NCI-H187 (cell line): ENCODE measurements at regions not wholly inside any gene's neighbourhood (a gene's known extent, or its start where the extent isn't known, plus 50 kb on each side); places are given as distances from the start of the nearest gene placed in this dataset.
"Not testable (repeated sequence)": the region's sequence is repeated elsewhere in the genome, so short reads cannot be mapped to it uniquely, and the experiment has no call there.

ENCODE experiments used
- DNase-seq, 2 experiments: peaks; one replicate each; lab custom pipeline; 2025; lab: John Stamatoyannopoulos, UW

GRCh38 chr15:84360902-84361301, 125.3 kb downstream of the GOLGA6L4 start:
- not testable (repeated sequence) for DNase-seq

DNA sequence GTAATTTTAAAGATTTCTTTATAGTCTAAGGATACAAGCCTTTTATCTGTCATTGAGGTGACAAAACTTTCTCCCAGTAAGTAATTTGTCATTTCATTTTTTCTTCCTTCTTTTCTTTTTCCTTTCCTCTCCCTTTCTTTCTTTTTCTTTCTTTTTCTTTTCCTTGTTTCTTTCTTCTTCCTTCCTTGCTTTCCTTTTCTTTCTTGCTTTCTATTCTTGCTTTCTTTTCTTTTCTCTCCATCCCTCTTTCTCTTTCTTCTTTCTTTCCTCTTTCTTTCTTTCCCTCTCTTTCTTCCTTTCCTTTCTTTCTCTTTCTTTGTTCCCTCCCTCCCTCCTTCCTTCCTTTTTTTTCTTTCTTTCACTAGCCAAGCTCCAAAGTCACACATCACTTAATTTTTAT, 148.8 kb downstream of the GOLGA6L4 start:
- not testable (repeated sequence) for DNase-seq

DNA sequence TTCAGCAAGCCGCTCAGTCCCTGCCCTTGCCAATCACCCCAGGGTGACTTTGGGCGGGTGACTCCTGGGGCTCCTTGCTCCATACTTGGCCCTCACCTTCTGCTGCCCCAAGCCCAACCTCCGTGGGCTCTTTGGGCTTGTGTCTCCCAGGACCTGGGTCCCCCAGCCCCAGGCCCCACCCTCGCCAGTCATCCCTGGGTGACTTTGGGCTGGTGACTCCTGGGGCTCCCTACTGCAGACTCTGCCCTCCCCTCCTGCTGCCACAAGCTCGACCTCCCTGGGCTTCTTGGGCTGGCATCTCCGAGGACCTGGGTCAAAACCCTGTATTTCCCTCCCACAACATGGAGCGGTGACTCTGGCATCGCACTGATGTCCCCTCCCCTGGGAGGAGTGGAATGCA, 151.5 kb downstream of the GOLGA6L4 start:
- no peak for DNase-seq

GRCh38 chr15:84388201-84388600, 152.6 kb downstream of the GOLGA6L4 start:
- not testable (repeated sequence) for DNase-seq

DNA sequence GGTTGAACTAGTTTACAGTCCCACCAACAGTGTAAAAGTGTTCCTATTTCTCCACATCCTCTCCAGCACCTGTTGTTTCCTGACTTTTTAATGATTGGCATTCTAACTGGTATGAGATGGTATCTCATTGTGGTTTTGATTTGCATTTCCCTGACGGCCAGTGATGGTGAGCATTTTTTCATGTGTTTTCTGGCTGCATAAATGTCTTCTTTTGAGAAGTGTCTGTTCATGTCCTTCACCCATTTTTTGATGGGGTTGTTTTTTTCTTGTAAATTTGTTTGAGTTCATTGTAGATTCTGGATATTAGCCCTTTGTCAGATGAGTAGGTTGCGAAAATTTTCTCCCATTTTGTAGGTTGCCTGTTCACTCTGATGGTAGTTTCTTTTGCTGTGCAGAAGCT, 153.1 kb downstream of the GOLGA6L4 start:
- not testable (repeated sequence) for DNase-seq

- not testable (repeated sequence) for DNase-seq
Observed at GRCh38 chr15:84390324-84390723, 154.8 kb downstream of the GOLGA6L4 start.

GRCh38 chr15:84391191-84391590, 155.6 kb downstream of the GOLGA6L4 start:
- DNase-seq: no peak

DNA sequence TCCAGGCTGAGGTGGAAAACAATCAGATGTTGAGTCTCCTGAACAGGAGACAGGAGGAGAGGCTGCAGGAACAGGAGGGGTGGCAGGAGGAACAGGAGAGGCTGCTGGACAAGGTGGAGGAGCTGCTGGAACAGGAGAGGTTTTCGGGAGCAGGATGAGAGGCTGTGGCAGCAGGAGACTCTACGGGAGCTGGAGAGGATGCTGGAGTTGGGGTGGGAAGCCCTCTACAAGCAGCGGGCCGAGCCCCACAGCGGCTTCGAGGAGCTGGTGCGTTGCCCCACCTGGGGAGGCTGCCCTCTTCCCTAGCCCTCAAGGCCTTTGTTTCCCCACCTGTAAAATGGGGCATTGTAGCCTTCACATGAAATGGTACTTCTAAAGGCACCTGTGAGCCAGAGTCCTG, 156.4 kb downstream of the GOLGA6L4 start:
- not testable (repeated sequence) for DNase-seq

GRCh38 chr15:84393386-84393936, 157.9 kb downstream of the GOLGA6L4 start:
- peak; percentile 0 to 19 for DNase-seq

GRCh38 chr15:84393966-84394365, 158.4 kb downstream of the GOLGA6L4 start:
- not testable (repeated sequence) for DNase-seq

GRCh38 chr15:84395384-84395783, 159.8 kb downstream of the GOLGA6L4 start:
- not testable (repeated sequence) for DNase-seq

GRCh38 chr15:84395881-84396280, 160.3 kb downstream of the GOLGA6L4 start:
- not testable (repeated sequence) for DNase-seq

DNA sequence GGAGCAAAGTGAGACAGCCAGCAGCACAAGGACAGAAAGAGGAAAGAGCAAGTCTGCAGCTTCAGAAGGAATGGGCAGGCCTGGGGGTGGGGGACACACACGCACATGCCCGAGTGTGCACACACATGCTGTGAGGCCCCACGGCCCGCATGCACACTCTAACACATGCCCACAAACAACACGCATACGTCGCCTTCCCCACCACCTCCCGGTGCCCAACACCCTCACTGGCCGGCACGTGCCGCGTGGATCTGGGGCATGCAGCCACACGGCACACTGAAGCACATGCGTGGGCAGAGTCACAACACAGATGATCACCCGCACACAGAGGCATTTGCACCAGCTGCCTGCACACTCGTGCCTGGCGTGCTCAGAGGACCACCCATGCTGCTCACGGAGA, 161.5 kb downstream of the GOLGA6L4 start:
- not testable (repeated sequence) for DNase-seq

DNA sequence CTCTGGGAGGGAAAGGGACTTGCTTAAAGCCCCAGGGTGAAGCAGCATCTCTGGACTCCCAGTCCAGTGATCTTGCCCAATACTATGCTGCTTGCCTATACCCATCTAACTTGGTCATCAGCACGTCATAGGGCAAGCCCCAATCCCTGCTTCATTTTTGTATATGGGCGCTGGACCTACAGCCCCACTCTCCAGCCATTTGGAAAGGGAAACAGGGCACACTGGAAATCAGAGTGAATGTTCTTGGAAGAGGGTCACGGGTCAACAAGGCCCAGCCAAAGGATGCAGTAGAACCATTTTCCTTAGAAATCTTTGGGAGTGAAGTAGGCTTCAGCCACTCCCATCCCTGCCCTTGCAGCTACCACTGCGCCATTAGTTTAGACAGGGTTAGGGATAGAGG, 162.5 kb downstream of the GOLGA6L4 start:
- not testable (repeated sequence) for DNase-seq

DNA sequence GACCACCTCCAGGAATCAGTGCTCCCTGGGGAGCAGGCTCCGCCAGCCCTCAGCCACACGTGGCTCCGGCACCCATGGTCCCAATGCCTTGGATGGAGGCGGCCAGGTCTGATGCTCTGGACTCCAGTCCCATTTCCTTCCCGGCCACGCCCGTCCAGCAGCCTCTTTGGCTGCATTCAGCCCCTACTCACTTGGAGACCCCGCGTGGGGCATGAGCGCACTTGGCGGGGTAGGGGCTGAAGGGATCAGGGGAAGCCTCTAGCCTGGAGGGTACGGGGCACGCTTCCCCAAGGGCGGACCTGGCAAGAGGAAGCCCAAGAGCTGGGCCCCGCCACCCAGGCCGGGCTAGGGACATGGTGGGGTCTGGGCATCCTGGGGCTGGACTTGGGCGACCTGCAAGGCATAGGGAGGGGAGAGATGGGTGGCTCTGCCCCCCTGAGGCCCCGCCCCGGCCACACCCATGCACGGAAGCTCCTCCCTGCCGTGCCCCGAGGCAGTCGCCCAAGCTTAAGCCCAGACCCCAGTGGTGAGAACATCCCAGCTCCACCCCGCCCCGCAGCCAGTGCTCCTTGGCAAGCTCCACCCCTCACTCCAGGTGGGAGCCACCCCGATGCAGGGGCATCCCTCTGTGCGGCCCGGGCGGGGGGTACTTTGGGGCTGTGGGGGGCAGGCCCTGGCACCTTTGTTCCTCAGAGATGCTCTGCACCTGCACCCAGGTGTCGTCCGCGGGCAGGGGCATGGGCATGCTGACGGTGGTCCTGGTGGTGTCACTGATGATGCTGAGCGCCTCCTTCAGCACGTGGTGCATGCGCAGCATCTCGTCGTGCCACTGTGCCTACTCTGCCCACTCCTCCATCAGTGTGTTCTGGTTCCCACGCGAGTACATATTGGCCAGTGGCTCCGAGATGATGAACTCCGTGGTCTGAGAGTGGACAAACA, 163.5 kb downstream of the GOLGA6L4 start:
- no peak for DNase-seq

DNA sequence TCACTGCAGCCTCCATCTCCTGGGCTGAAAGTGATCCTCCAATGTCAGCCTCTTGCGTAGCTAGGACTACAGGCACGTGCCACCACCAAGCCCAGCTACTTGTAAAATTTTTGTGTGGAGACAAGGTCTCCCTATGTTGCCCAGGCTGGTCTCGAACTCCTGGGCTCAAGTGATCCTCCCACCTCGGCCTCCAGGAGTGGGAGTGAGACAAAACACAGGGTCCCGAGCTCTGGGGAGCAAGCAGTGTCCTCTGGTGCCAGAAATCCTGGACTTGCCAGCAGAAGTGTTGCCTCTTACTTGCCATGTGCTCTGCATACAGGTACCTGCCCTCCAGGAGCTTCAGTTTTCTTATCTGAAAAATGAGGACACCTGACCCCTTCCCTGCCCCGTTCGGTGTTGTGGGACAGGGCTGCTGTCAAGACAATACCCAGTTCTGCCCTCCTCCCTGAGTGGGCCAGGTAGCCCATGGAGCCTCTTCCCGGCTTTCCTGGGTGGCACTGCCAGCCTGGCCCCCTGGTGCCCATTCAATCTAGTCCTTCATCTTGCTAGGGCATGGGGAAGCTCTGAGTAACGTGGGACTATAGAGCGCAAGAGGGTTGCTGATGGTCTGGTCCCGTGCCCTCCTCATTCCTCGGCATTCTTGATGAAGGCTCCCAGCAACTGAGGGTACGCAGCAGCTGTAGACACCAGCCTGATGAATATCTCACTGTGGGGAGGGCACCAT, 164.6 kb downstream of the GOLGA6L4 start:
- no peak for DNase-seq

DNA sequence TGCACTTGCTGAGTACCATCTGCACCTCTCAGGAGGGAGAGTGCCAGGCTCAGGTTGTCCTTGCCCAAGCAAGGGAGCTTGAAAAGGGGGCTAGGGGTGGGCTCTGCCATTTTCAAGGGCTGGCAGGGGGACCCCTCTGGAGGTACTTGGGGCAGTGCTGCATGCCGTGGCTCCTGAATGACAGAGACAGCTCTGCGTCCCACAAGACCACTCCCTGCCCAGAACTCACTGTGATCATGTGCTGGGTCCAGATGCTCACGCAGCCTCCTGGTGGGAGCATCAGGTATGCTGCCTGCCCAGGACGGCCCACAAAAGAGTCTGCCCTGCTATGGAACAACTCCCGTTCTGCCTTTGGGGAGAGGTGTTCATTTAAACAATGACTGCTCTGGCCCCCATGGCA, 165.2 kb downstream of the GOLGA6L4 start:
- DNase-seq: no peak

GRCh38 chr15:84401461-84401860, 165.9 kb downstream of the GOLGA6L4 start:
- DNase-seq: not testable (repeated sequence)

DNA sequence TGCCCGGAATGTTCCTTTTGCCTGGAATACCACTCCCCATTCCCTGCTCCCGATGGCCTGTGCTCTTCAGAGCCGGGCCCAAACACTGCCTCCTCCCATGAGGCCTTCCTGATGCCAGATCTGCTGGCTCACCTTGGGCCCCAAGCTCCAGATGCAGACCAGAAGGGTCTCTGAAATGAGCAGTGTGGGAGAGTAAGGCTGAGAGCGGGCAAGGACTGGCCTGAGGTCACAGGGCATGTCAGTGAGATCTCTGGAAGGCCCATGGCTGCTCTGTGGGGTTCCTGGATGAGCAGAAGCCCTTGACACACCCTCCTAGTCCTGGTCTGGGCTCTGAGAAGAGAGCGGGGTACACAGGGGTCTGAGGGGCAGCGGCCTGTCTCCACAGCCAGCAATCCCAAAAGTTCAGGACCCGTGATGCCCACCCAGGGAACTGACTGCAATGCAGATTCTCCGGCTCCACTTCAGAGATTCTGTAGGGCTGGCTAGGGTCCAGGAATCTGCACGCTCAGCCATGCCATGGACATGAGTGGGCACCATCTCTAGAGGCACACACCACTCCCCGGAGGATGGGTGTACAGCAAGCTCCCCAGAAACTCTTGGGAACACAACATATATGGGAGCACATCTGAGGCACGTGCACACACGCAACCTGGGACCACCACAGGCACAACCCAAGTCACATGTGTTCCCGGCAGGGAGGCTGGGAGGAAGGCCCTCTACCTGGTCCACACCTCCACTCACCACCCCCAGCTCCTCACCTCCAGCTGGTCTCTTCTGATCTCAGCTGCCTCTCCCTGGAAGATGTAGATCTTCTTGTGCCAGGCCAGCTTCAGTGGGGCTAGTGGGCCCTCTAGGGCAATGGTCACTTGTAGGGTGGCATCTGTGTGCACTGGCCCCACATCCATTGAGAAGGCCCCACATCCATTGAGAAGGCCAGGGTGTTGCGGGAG, 166.6 kb downstream of the GOLGA6L4 start:
- DNase-seq: not testable (repeated sequence)

- no peak for DNase-seq
Observed at GRCh38 chr15:84402856-84403608, 167.5 kb downstream of the GOLGA6L4 start.

DNA sequence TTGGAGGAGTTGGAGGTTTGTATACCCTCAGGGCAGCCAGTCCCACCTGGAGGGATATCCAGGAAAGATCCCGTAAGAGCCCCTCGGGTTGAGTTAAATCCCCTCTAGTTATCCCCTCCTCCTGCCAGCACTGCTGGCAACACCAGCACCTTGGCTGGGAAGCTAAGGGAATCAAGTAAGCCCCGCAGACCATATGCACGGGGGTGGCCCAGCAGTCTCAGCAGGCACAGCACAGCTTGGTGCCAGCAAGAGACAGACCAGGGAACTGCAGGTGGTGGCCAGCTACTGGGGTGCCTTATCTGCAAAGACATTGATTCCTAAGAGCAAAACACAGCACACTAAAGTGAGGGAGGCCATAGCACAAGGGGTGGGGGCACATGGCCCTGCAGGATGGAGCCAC, 173.8 kb downstream of the GOLGA6L4 start:
- not testable (repeated sequence) for DNase-seq
